ENCODE measurements at regions not wholly inside any gene's neighbourhood (a gene's known extent, or its start where the extent isn't known, plus 50 kb on each side); places are given as distances from the start of the nearest gene placed in this dataset.

DNA sequence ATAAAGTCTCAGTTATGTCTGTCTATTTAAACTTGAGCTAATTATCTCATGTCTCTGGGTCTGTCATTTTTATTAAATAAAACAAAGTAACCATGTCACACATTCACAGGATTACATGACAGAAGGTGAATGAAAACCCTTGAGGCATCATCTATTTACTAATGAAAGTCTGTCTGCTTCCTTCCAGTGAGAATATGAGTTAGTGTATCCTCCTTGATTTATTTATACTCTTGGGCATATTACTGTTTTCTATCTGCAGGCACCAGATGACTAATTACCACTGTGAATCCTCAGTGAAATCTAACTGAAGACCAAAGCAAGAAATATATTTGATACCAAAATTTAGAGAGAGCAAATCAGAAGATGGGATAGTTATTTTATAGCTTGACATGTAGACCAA, 163.7 kb downstream of the CDC14C start:
- TF ChIP-seq, protein P1, sequence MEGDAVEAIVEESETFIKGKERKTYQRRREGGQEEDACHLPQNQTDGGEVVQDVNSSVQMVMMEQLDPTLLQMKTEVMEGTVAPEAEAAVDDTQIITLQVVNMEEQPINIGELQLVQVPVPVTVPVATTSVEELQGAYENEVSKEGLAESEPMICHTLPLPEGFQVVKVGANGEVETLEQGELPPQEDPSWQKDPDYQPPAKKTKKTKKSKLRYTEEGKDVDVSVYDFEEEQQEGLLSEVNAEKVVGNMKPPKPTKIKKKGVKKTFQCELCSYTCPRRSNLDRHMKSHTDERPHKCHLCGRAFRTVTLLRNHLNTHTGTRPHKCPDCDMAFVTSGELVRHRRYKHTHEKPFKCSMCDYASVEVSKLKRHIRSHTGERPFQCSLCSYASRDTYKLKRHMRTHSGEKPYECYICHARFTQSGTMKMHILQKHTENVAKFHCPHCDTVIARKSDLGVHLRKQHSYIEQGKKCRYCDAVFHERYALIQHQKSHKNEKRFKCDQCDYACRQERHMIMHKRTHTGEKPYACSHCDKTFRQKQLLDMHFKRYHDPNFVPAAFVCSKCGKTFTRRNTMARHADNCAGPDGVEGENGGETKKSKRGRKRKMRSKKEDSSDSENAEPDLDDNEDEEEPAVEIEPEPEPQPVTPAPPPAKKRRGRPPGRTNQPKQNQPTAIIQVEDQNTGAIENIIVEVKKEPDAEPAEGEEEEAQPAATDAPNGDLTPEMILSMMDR (tag by site-specific recombination; IDR thresholded peaks at IDR 0.05): no peak
- TF ChIP-seq ZNF670 (tag by site-specific recombination; IDR thresholded peaks at IDR 0.05; ENCODE audit: low read depth): no peak
- TF ChIP-seq ZNF639 (tag by site-specific recombination; IDR thresholded peaks at IDR 0.05): no peak
- TF ChIP-seq ZNF202 (tag by site-specific recombination; IDR thresholded peaks at IDR 0.05; ENCODE audit: borderline replicate concordance): no peak
- TF ChIP-seq RBAK (tag by site-specific recombination; IDR thresholded peaks at IDR 0.05): no peak

Data from HEK293 (cell line).